ENCODE measurements at regions not wholly inside any gene's neighbourhood (a gene's known extent, or its start where the extent isn't known, plus 50 kb on each side); places are given as distances from the start of the nearest gene placed in this dataset.

DNA sequence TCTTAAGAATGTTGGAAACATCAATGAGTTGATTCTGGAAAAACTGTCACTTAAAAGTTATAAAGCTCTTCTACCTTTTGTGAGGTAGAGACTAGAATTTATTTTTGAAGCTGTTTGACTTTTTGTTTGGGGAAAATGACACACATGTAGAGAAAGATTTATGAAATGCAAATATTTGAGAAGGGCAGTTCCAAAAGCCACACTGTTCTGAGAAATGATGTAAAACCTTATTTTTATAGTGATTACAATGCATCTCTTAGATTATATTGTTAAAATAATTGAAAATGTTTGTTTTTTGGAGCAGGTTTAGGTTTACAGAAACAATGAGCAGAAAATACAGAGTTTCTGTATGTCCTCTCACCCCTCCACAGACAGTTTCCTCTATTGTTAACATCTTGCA is 116.1 kb upstream of the CMC1 start:
- TF ChIP-seq ZFX (IDR thresholded peaks at IDR 0.05) (no peak), CTCF (conservative IDR thresholded peaks at IDR 0.05) (no peak)
- H3K27ac ChIP-seq: no peak overlapping the region

- no peak overlapping the region for H3K27ac ChIP-seq
- TF ChIP-seq CTCF (conservative IDR thresholded peaks at IDR 0.05) (no peak), ZFX (IDR thresholded peaks at IDR 0.05) (no peak)
Measured at GRCh38 chr3:28130836-28131235, 110.6 kb upstream of the CMC1 start.

DNA sequence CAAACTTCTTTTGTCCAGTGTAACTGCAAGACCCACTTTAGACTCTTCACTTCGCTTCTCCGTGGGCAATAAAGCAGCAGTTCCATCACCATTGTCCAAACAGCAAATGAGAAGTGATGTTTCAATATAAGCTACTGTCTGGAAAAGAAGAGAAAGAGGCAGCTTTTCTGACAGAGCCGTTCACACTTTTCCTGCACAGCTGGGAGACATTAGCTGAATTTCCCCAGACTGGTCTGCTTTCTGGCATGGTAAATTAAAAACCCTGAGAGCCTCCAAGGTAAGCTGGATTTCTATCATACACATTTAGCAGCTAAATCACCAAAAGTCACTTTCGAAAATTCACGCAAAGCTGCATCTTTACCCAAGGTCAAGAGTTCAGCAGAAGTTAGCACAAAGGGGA is 108.5 kb upstream of the CMC1 start:
- H3K27ac ChIP-seq: no peak overlapping the region

DNA sequence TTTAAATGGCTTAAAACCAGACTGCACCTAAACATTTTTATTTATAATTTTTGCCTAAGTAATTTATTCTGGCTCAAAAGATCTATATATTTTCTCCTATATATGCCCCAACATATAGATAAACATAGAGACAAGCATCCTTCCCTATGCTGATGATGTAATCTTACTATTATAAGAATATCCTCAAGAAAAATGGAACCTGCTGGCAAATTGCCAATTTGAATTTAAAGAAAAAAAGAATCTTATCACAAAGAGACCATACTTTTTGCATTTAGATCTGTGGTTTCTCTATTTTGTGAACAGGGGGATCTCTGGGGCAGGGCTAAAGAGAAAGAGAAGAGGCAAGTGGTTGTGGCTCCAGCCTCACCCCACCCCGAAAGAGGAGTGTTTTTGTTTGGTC is 107.2 kb upstream of the CMC1 start:
- TF ChIP-seq CTCF (conservative IDR thresholded peaks at IDR 0.05): no peak
- TF ChIP-seq ZFX (IDR thresholded peaks at IDR 0.05): no peak
- no peak overlapping the region for H3K27ac ChIP-seq

More for the DNA sequence above, 108.5 kb upstream of the CMC1 start:
- TF ChIP-seq CTCF (conservative IDR thresholded peaks at IDR 0.05): no peak
- no peak for TF ChIP-seq ZFX (IDR thresholded peaks at IDR 0.05)

- no peak overlapping the region for H3K27ac ChIP-seq
- TF ChIP-seq CTCF (conservative IDR thresholded peaks at IDR 0.05): no peak
- TF ChIP-seq ZFX (IDR thresholded peaks at IDR 0.05): no peak
Measured at GRCh38 chr3:28134792-28135375, 106.5 kb upstream of the CMC1 start.

GRCh38 chr3:28136607-28137216 is 104.7 kb upstream of the CMC1 start:
- TF ChIP-seq ZFX (IDR thresholded peaks at IDR 0.05): no peak
- no peak for TF ChIP-seq CTCF (conservative IDR thresholded peaks at IDR 0.05)
- no peak overlapping the region for H3K27ac ChIP-seq

- no peak overlapping the region for H3K27ac ChIP-seq
- TF ChIP-seq CTCF (conservative IDR thresholded peaks at IDR 0.05) (no peak), ZFX (IDR thresholded peaks at IDR 0.05) (no peak)
Measured at GRCh38 chr3:28138043-28138610, 103.3 kb upstream of the CMC1 start.

All from C4-2B (cell line).